Liver (tissue), 3 donors: ENCODE measurements at regions not wholly inside any gene's neighbourhood (a gene's known extent, or its start where the extent isn't known, plus 50 kb on each side); places are given as distances from the start of the nearest gene placed in this dataset.

Experiments used
- HNF4A ChIP-seq, 2 donors: conservative IDR thresholded peaks; 2 replicates each; pipeline ENCODE4 v1.6.1; 2016; ENCODE audit warnings: antibody characterized with exemption in 2 of 2, mild to moderate bottlenecking in 2 of 2
- HNF4G ChIP-seq: IDR thresholded peaks from 2 replicates; pipeline ENCODE4 v1.6.1; 2016; ENCODE audit warnings: antibody characterized with exemption
- JUND ChIP-seq, 2 donors: IDR thresholded peaks; 2 replicates each; pipeline ENCODE4 v1.6.1; 2016; ENCODE audit warnings: antibody characterized with exemption in 2 of 2
- NR2F2 ChIP-seq: IDR thresholded peaks from 2 replicates; pipeline ENCODE4 v1.6.1; 2016; ENCODE audit warnings: antibody characterized with exemption
- SP1 ChIP-seq: IDR thresholded peaks from 2 replicates; pipeline ENCODE4 v1.6.1; 2018; ENCODE audit warnings: antibody characterized with exemption, mild to moderate bottlenecking
- TAF1 ChIP-seq: conservative IDR thresholded peaks from 2 replicates; pipeline ENCODE4 v1.6.1; 2016; ENCODE audit warnings: antibody characterized with exemption, mild to moderate bottlenecking
- TF ChIP-seq, protein P1 (sequence below): fragments of 150-350 bp; IDR thresholded peaks from 2 replicates; pipeline ENCODE4 v1.5.1; 2017; ENCODE audit warnings: improper control_type of control experiment, low read depth, low read length; ENCODE audit not compliant: missing input control
- TF ChIP-seq, protein P2 (sequence below): IDR thresholded peaks from 2 replicates; pipeline ENCODE4 v1.6.1; 2016; ENCODE audit warnings: antibody characterized with exemption, mild to moderate bottlenecking
- TF ChIP-seq, protein P3 (sequence below): IDR thresholded peaks from 2 replicates; pipeline ENCODE4 v1.6.1; 2016; ENCODE audit warnings: antibody characterized with exemption
- donor health status: healthy.
- donor health status: healthy.

DNA sequence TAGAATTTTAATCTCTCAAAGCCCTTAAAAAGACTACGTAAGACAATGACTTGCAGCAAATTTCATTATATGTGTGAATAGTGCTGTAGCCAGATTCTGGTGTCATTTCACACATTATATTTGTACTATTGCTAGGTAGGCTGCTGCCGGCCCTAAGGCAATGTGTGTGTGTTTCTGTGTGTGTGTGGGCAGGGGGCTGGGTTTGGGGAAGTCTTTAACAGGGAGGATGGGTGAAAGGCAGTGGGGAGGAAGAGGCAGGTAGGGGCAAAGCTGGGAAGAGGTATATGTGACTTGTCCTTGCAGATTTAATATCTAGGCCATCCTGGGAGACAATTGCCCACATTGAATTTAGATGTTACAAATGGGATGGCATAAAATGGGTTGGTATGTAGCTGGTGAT lies 130.8 kb downstream of the MACIR start:
- TF ChIP-seq, protein P1, sequence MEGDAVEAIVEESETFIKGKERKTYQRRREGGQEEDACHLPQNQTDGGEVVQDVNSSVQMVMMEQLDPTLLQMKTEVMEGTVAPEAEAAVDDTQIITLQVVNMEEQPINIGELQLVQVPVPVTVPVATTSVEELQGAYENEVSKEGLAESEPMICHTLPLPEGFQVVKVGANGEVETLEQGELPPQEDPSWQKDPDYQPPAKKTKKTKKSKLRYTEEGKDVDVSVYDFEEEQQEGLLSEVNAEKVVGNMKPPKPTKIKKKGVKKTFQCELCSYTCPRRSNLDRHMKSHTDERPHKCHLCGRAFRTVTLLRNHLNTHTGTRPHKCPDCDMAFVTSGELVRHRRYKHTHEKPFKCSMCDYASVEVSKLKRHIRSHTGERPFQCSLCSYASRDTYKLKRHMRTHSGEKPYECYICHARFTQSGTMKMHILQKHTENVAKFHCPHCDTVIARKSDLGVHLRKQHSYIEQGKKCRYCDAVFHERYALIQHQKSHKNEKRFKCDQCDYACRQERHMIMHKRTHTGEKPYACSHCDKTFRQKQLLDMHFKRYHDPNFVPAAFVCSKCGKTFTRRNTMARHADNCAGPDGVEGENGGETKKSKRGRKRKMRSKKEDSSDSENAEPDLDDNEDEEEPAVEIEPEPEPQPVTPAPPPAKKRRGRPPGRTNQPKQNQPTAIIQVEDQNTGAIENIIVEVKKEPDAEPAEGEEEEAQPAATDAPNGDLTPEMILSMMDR, result no peak
- TF ChIP-seq JUND (IDR thresholded peaks at IDR 0.05), result no peak
- no peak for TF ChIP-seq HNF4A (conservative IDR thresholded peaks at IDR 0.05)
- TF ChIP-seq, protein P2, sequence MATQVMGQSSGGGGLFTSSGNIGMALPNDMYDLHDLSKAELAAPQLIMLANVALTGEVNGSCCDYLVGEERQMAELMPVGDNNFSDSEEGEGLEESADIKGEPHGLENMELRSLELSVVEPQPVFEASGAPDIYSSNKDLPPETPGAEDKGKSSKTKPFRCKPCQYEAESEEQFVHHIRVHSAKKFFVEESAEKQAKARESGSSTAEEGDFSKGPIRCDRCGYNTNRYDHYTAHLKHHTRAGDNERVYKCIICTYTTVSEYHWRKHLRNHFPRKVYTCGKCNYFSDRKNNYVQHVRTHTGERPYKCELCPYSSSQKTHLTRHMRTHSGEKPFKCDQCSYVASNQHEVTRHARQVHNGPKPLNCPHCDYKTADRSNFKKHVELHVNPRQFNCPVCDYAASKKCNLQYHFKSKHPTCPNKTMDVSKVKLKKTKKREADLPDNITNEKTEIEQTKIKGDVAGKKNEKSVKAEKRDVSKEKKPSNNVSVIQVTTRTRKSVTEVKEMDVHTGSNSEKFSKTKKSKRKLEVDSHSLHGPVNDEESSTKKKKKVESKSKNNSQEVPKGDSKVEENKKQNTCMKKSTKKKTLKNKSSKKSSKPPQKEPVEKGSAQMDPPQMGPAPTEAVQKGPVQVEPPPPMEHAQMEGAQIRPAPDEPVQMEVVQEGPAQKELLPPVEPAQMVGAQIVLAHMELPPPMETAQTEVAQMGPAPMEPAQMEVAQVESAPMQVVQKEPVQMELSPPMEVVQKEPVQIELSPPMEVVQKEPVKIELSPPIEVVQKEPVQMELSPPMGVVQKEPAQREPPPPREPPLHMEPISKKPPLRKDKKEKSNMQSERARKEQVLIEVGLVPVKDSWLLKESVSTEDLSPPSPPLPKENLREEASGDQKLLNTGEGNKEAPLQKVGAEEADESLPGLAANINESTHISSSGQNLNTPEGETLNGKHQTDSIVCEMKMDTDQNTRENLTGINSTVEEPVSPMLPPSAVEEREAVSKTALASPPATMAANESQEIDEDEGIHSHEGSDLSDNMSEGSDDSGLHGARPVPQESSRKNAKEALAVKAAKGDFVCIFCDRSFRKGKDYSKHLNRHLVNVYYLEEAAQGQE, result no peak
- TF ChIP-seq HNF4G, result no peak
- TF ChIP-seq NR2F2, result no peak
- TF ChIP-seq, protein P3, sequence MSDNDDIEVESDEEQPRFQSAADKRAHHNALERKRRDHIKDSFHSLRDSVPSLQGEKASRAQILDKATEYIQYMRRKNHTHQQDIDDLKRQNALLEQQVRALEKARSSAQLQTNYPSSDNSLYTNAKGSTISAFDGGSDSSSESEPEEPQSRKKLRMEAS, result no peak
- no peak for TF ChIP-seq TAF1
- TF ChIP-seq SP1, result no peak
